ENCODE measurements at regions not wholly inside any gene's neighbourhood (a gene's known extent, or its start where the extent isn't known, plus 50 kb on each side); places are given as distances from the start of the nearest gene placed in this dataset.

GRCh38 chr22:45102896-45103420 lies 60.8 kb upstream of the NUP50 start:
- Histone ChIP-seq H3K4me3 (ENCODE audit: low read depth, low read length) (no peak overlapping the region), H3K36me3 (ENCODE audit: control insufficient read depth, insufficient read depth, low read length) (no peaks in the 10 kb centered on the region), H3K27me3 (ENCODE audit: control insufficient read depth, insufficient read depth, low read length) (peaks cover 13% of the 10 kb centered on the region)
- TF ChIP-seq CTCF (IDR thresholded peaks at IDR 0.05; ENCODE audit: insufficient read depth, low read length, poor library complexity, severe bottlenecking) = no peak
- no peak for DNase-seq (ENCODE audit: low read depth)

DNA sequence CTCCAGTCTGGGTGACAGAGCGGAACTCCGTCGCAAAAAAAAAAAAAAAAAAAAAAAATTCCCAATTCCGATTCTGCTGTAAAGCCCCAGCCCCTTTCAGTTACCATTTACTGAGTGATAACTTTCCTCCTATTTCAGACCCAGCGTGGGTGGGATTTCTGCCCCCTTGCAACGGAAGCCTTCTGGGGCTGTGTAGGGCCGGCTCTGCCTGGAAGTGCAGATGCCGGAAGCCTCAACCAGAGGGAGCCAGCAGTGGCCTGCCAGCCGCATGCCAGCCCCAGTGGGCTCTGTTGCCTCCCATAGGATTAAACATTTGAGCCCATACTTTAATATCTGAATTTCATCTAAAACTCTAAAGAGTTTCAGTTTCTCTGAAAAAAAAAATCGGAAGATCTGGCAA lies 60.0 kb upstream of the NUP50 start:
- TF ChIP-seq CTCF (IDR thresholded peaks at IDR 0.05; ENCODE audit: insufficient read depth, low read length, poor library complexity, severe bottlenecking) = no peak
- Histone ChIP-seq H3K4me3 (ENCODE audit: low read depth, low read length) (no peak overlapping the region), H3K27me3 (ENCODE audit: control insufficient read depth, insufficient read depth, low read length) (peaks cover 13% of the 10 kb centered on the region), H3K36me3 (ENCODE audit: control insufficient read depth, insufficient read depth, low read length) (no peaks in the 10 kb centered on the region)
- DNase-seq (ENCODE audit: low read depth) = no peak

- Histone ChIP-seq H3K36me3 (ENCODE audit: control insufficient read depth, insufficient read depth, low read length) (no peaks in the 10 kb centered on the region), H3K4me3 (ENCODE audit: low read depth, low read length) (no peak overlapping the region), H3K27me3 (ENCODE audit: control insufficient read depth, insufficient read depth, low read length) (peaks cover 13% of the 10 kb centered on the region)
- TF ChIP-seq CTCF (IDR thresholded peaks at IDR 0.05; ENCODE audit: insufficient read depth, low read length, poor library complexity, severe bottlenecking) = no peak
- no peak for DNase-seq (ENCODE audit: low read depth)
These were observed 59.4 kb upstream of the NUP50 start for GRCh38 chr22:45104313-45104712.

DNA sequence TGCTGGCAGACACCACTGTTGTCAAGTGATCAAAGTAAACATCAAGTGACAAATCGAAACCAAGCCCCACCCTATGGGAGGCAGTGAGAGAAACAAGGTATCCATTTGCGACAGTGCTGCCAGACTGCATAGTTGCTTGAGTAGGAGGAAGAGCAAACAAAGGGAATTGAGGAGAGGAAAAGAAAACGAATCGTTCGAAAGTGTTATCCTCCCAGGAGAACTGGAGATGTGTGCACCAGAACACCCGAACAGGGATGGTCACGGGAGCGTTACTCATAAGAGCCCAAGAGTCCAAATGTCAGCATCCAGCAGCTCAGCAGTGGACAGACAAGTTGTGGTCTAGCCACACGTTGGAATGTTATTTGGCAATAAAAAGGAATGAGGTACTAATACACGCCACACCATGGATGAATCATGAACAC lies 58.4 kb upstream of the NUP50 start:
- no peak for TF ChIP-seq CTCF (IDR thresholded peaks at IDR 0.05; ENCODE audit: insufficient read depth, low read length, poor library complexity, severe bottlenecking)
- Histone ChIP-seq H3K4me3 (ENCODE audit: low read depth, low read length) (no peak overlapping the region), H3K27me3 (ENCODE audit: control insufficient read depth, insufficient read depth, low read length) (peaks cover 13% of the 10 kb centered on the region), H3K36me3 (ENCODE audit: control insufficient read depth, insufficient read depth, low read length) (no peaks in the 10 kb centered on the region)
- DNase-seq (ENCODE audit: low read depth) = peak; percentile 51

GRCh38 chr22:45107671-45108070 lies 56.1 kb upstream of the NUP50 start:
- no peak overlapping the region for H3K4me3 ChIP-seq (ENCODE audit: low read depth, low read length)
- no peaks in the 10 kb centered on the region for H3K36me3 ChIP-seq (ENCODE audit: control insufficient read depth, insufficient read depth, low read length)
- no peak for TF ChIP-seq CTCF (IDR thresholded peaks at IDR 0.05; ENCODE audit: insufficient read depth, low read length, poor library complexity, severe bottlenecking)
- H3K27me3 ChIP-seq (ENCODE audit: control insufficient read depth, insufficient read depth, low read length) = peaks cover 10% of the 10 kb centered on the region
- no peak for DNase-seq (ENCODE audit: low read depth)

GRCh38 chr22:45112136-45112879 lies 51.4 kb upstream of the NUP50 start:
- no peak for DNase-seq (ENCODE audit: low read depth)
- no peak for TF ChIP-seq CTCF (IDR thresholded peaks at IDR 0.05; ENCODE audit: insufficient read depth, low read length, poor library complexity, severe bottlenecking)
- H3K4me3 ChIP-seq (ENCODE audit: low read depth, low read length) = no peak overlapping the region
- no peaks in the 10 kb centered on the region for H3K36me3 ChIP-seq (ENCODE audit: control insufficient read depth, insufficient read depth, low read length)
- peaks cover 3% of the 10 kb centered on the region for H3K27me3 ChIP-seq (ENCODE audit: control insufficient read depth, insufficient read depth, low read length)
